NB4 (cell line): ENCODE measurements at regions not wholly inside any gene's neighbourhood (a gene's known extent, or its start where the extent isn't known, plus 50 kb on each side); places are given as distances from the start of the nearest gene placed in this dataset.
A peak's percentile ranks its signal among the peaks of the same experiment; 100 is the strongest.

Source experiments
- DNase-seq: peaks from one replicate; pipeline ENCODE4 v3.0.0; 2010; ENCODE audit warnings: low read depth
- H3K4me3 ChIP-seq: one replicate; pipeline ENCODE4 v1.5.1; 2011; ENCODE audit warnings: mild to moderate bottlenecking, low read depth, low read length, moderate library complexity
- MYC ChIP-seq: IDR thresholded peaks from 2 replicates; pipeline ENCODE4 v1.6.1; 2011; ENCODE audit warnings: low read depth, low read length
- POLR2A ChIP-seq: IDR thresholded peaks from 2 replicates; pipeline ENCODE4 v1.6.1; 2011; ENCODE audit warnings: mild to moderate bottlenecking; ENCODE audit not compliant: insufficient read length; ENCODE audit errors: extremely low read depth
- TF ChIP-seq, protein P1 (sequence below): IDR thresholded peaks from one replicate; pipeline ENCODE4 v1.5.1; 2012; ENCODE audit warnings: low read depth, low read length
- TF ChIP-seq, protein P2 (sequence below): IDR thresholded peaks from 2 replicates; pipeline ENCODE4 v1.6.1; 2011; ENCODE audit warnings: low read depth, low read length

DNA sequence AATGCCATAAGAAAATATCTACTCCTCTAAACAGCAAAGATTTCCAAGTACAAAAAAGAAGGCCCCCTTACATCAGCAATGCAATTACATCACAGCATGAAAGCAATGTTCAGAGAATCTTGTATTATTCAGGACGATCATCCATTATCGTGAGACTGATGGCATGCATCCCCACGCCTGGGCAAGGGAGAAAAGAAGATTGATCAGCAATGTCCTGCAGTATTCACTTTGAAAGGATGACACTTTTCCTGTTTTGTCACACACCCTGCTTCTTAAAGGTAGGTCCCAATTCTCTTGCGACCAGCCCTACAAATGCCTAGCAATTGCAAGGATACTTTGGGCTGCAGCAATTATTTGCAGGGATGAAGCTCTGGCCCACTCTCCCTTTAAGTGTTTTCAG, 108.7 kb downstream of the TOMM20 start:
- no peak for TF ChIP-seq POLR2A
- TF ChIP-seq, protein P1, sequence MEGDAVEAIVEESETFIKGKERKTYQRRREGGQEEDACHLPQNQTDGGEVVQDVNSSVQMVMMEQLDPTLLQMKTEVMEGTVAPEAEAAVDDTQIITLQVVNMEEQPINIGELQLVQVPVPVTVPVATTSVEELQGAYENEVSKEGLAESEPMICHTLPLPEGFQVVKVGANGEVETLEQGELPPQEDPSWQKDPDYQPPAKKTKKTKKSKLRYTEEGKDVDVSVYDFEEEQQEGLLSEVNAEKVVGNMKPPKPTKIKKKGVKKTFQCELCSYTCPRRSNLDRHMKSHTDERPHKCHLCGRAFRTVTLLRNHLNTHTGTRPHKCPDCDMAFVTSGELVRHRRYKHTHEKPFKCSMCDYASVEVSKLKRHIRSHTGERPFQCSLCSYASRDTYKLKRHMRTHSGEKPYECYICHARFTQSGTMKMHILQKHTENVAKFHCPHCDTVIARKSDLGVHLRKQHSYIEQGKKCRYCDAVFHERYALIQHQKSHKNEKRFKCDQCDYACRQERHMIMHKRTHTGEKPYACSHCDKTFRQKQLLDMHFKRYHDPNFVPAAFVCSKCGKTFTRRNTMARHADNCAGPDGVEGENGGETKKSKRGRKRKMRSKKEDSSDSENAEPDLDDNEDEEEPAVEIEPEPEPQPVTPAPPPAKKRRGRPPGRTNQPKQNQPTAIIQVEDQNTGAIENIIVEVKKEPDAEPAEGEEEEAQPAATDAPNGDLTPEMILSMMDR = no peak
- no peak for TF ChIP-seq MYC
- TF ChIP-seq, protein P2, sequence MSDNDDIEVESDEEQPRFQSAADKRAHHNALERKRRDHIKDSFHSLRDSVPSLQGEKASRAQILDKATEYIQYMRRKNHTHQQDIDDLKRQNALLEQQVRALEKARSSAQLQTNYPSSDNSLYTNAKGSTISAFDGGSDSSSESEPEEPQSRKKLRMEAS = no peak
- no peak for DNase-seq
- no peak overlapping the region for H3K4me3 ChIP-seq

DNA sequence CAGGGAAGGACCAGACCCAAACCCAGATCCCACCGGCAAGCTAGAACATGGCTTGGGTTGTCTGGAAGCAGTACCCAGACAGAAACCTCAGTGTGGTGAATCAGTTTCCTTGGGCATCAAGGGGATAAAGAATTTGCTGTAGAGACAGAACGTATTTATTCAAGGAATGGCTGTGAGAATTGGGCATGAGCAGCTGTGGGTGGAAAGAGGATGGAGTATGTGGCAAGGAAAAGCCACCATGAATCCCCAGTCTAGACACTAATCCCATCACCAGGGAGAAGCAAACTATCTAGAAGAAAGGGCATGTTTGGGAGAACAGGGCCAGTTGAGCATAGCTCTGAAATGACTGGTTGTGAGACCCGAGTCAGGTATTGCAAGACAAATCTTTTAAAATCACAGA, 109.2 kb downstream of the TOMM20 start:
- TF ChIP-seq, protein P2 = no peak
- TF ChIP-seq MYC = no peak
- TF ChIP-seq, protein P1 = no peak
- no peak for TF ChIP-seq POLR2A
- H3K4me3 ChIP-seq = no peak overlapping the region
- no peak for DNase-seq

DNA sequence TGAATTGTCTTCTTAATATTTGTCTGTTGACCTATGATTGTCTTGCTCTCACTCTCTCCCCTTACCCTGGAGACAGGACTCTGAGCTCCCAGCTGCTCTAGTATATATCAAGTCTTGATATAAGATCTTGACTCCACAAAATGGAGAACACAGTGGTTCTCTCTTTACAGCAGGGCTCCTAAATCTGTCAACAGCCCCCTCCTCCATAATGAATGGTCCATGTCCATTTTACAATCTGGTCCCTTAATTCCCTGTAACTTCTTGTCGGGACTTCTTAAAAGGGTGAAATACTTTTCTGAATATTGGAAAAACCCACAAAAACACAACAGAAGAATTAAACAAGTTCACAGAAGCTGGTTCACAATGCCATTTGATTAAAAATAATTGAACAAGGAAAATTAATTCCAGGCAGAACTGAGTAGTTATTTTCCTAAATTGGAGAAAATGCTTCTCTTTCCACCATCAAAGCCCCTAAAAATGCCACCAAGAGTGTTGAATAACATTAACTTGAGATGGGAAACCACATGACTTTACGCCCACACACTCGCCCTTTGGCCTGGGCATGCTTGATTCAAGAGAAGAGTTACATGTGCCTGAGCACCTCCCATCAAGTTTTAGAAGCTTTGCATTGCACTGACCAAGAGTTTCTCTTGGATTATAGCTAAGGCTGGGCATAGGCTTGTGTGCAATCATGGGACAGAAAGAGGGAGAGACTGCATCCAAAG, 109.8 kb downstream of the TOMM20 start:
- H3K4me3 ChIP-seq = no peak overlapping the region
- peak; percentile 59 for DNase-seq
- TF ChIP-seq, protein P1 = no peak
- TF ChIP-seq POLR2A (no peak), MYC (peak; percentile 37; the same call in 1 of the 2 replicates)
- TF ChIP-seq, protein P2 = peak; percentile 64

DNA sequence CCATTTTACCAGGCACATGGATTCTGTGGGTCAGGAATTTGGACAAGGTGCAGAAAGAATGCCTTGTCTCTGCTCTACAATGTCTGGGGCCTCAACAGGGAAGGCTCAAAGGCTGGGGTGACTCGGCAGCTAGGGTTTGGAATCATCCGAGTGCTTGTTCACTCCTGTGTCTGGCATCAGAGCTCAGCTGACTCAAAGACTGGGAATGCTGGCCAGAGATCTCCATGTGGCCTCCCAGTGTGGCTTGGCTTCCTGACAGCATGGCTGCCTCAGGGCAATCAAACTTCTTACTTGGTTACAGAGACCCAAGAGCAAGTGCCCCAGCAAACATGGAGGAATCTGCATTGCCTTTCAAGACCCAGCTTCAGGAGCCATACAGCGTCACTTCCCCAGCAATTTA, 110.5 kb downstream of the TOMM20 start:
- H3K4me3 ChIP-seq = no peak overlapping the region
- TF ChIP-seq MYC (no peak), POLR2A (no peak)
- TF ChIP-seq, protein P2 = no peak
- TF ChIP-seq, protein P1 = no peak
- DNase-seq = no peak

DNA sequence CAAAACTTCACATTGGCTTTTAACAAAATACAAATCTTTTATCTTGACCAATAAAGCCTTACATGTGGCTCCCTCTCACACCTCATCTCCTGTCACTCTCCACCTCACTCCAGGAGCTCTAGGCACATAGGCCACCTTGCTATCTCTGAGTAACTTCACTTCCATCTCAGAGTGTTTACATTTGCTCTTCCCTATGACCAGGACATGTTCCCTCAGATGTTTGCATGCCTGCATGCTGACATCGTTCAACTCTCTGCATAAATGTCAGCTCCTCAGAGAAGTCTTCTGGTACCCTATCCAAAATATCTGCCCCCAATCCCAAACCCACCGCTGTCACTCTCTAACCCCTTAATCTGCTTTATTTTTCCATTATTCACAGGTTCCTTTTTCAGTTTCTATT, 110.9 kb downstream of the TOMM20 start:
- no peak overlapping the region for H3K4me3 ChIP-seq
- DNase-seq = no peak
- TF ChIP-seq POLR2A = no peak
- TF ChIP-seq, protein P2 = no peak

DNA sequence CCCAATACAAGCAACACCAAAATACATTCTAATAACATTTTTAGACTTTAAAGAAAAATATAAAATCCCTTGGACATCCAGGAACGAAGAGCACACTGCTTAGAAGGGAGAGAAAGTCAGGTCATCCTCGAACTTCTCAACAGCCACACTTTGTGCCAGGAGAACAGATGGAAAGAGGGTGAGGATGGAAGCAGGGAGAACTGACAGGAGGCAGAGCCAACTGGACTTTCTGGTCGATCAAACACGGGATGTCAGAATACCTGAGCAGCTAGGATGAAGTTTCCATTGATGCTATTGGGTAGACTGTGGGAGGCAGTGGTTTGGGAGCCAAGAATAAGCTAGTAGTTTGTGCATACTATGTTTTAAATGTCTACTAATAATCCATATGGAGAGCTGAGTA, 111.4 kb downstream of the TOMM20 start:
- no peak for TF ChIP-seq MYC
- TF ChIP-seq, protein P1 = no peak
- TF ChIP-seq, protein P2 = no peak
- no peak for TF ChIP-seq POLR2A
- no peak overlapping the region for H3K4me3 ChIP-seq
- no peak for DNase-seq
